ENCODE measurements at regions not wholly inside any gene's neighbourhood (a gene's known extent, or its start where the extent isn't known, plus 50 kb on each side); places are given as distances from the start of the nearest gene placed in this dataset.

DNA sequence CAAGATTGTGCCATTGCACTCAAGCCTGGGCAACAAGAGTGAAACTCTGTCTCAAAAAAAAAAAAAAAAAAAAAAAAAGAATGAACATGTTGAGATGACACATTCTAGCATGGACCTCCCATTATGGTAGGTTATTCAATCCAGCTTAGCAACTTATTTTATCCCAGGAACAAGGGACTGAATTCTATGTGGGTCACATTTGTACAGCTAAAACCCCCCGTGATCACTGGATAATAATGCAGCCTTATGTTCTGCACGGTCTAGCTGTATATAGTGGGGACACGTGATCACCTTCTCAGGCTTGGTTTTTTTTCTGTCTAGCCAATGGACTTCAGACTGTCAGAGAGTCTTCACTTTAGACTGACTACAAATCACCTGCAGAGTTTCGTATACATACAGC, 115.2 kb upstream of the FRG1 start:
- TF ChIP-seq RAD21 (IDR thresholded peaks at IDR 0.05; ENCODE audit: low read depth) (no peak), TCF7L2 (IDR thresholded peaks at IDR 0.05; ENCODE audit: borderline replicate concordance, extremely low read depth, insufficient read depth, insufficient read length) (no peak), SP1 (IDR thresholded peaks at IDR 0.05; ENCODE audit: low read depth) (no peak), FOSL1 (IDR thresholded peaks at IDR 0.05; ENCODE audit: low read depth) (no peak), EZH2 (IDR thresholded peaks at IDR 0.05) (no peak), EZH2phosphoT487 (IDR thresholded peaks at IDR 0.05; ENCODE audit: borderline replicate concordance) (no peak), SRF (IDR thresholded peaks at IDR 0.05; ENCODE audit: low read depth) (no peak), ZNF274 (IDR thresholded peaks at IDR 0.05; ENCODE audit: low read depth, low read length) (no peak), POLR2A (IDR thresholded peaks at IDR 0.05; ENCODE audit: borderline replicate concordance, extremely low read depth, insufficient read depth, insufficient read length) (no peak), EGR1 (IDR thresholded peaks at IDR 0.05; ENCODE audit: low read depth) (no peak), YY1 (IDR thresholded peaks at IDR 0.05; ENCODE audit: extremely low read depth, insufficient replicate concordance, low read depth, low read length) (no peak), POLR2AphosphoS5 (IDR thresholded peaks at IDR 0.05; ENCODE audit: low read depth, low read length) (no peak), ZFX (IDR thresholded peaks at IDR 0.05) (no peak)
- TF ChIP-seq, protein P1, sequence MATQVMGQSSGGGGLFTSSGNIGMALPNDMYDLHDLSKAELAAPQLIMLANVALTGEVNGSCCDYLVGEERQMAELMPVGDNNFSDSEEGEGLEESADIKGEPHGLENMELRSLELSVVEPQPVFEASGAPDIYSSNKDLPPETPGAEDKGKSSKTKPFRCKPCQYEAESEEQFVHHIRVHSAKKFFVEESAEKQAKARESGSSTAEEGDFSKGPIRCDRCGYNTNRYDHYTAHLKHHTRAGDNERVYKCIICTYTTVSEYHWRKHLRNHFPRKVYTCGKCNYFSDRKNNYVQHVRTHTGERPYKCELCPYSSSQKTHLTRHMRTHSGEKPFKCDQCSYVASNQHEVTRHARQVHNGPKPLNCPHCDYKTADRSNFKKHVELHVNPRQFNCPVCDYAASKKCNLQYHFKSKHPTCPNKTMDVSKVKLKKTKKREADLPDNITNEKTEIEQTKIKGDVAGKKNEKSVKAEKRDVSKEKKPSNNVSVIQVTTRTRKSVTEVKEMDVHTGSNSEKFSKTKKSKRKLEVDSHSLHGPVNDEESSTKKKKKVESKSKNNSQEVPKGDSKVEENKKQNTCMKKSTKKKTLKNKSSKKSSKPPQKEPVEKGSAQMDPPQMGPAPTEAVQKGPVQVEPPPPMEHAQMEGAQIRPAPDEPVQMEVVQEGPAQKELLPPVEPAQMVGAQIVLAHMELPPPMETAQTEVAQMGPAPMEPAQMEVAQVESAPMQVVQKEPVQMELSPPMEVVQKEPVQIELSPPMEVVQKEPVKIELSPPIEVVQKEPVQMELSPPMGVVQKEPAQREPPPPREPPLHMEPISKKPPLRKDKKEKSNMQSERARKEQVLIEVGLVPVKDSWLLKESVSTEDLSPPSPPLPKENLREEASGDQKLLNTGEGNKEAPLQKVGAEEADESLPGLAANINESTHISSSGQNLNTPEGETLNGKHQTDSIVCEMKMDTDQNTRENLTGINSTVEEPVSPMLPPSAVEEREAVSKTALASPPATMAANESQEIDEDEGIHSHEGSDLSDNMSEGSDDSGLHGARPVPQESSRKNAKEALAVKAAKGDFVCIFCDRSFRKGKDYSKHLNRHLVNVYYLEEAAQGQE (IDR thresholded peaks at IDR 0.05; ENCODE audit: low read depth): no peak
- TF ChIP-seq, protein P2, sequence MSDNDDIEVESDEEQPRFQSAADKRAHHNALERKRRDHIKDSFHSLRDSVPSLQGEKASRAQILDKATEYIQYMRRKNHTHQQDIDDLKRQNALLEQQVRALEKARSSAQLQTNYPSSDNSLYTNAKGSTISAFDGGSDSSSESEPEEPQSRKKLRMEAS (IDR thresholded peaks at IDR 0.05): no peak
- no TSS peak for BruUV-seq (replicated peaks)
- Histone ChIP-seq H2AFZ (ENCODE audit: low read depth, low read length, poor library complexity, severe bottlenecking) (no peak overlapping the region), H3K9me2 (ENCODE audit: insufficient read depth) (no peaks in the 10 kb centered on the region), H3K27ac (ENCODE audit: low read depth, low read length) (no peak overlapping the region), H3K9ac (ENCODE audit: low read length) (no peak overlapping the region), H3K36me3 (ENCODE audit: control insufficient read depth in 1 of 2, insufficient read depth in 2 of 2, low read length in 2 of 2) (no peaks in the 10 kb centered on the region), H4K20me1 (ENCODE audit: insufficient read depth) (no peaks in the 10 kb centered on the region), H3K79me2 (ENCODE audit: insufficient read depth, low read length) (no peaks in the 10 kb centered on the region), H3K9me3 (ENCODE audit: control insufficient read depth in 1 of 2, insufficient read depth in 1 of 2, low read depth in 1 of 2, low read length in 2 of 2) (no peaks in the 10 kb centered on the region), H3K27me3 (ENCODE audit: insufficient read depth, low read length) (no peaks in the 10 kb centered on the region; the same call in 1 of the 2 replicates), H3K4me2 (ENCODE audit: low read length) (no peak overlapping the region), H3K4me3 (replicated peaks in 1 of 2; ENCODE audit: low read depth in 1 of 2, low read length in 2 of 2) (no peak overlapping the region), H3K4me1 (ENCODE audit: control insufficient read depth in 1 of 2, insufficient read depth in 2 of 2, low read length in 2 of 2) (no peaks in the 10 kb centered on the region)
- ChIA-PET RAD21 (ENCODE audit: low non-redundant PET in 1 of 2, low total read pairs in 2 of 2, uncharacterized antibody in 2 of 2, unreplicated experiment in 2 of 2) (no interaction called here), POLR2A (no interaction called here), CTCF (no interaction called here)
- intact Hi-C loops (cut with micrococcal nuclease): no loop called here
- ATAC-seq (no peak), DNase-seq (ENCODE audit: low read depth, low spot score) (no peak)
